ENCODE measurements at regions not wholly inside any gene's neighbourhood (a gene's known extent, or its start where the extent isn't known, plus 50 kb on each side); places are given as distances from the start of the nearest gene placed in this dataset.

GRCh38 chr18:41331661-41332060 lies 623.4 kb upstream of the PIK3C3 start:
- intact Hi-C loops (cut with DNase I) = no loop called here
- no peaks in the 10 kb centered on the region for H3K9me3 ChIP-seq (ENCODE audit: control insufficient read depth, low read length)
- WGBS = 88% methylated on average over 1 of the region's 1 CpG
- ATAC-seq (no peak), DNase-seq (no peak)
- H3K27me3 ChIP-seq (ENCODE audit: control insufficient read depth, insufficient read depth) = no peaks in the 10 kb centered on the region
- no peak overlapping the region for H3K4me3 ChIP-seq (ENCODE audit: low read length)
- no peak overlapping the region for H3K27ac ChIP-seq (ENCODE audit: low read length)
- H3K4me1 ChIP-seq (ENCODE audit: control insufficient read depth, insufficient read depth, low read length) = no peaks in the 10 kb centered on the region

- H3K9me3 ChIP-seq (ENCODE audit: control insufficient read depth, low read length) = no peaks in the 10 kb centered on the region
- 55% methylated on average over 2 of the region's 2 CpGs for WGBS
Observed at GRCh38 chr18:41326311-41326710, 628.7 kb upstream of the PIK3C3 start.

DNA sequence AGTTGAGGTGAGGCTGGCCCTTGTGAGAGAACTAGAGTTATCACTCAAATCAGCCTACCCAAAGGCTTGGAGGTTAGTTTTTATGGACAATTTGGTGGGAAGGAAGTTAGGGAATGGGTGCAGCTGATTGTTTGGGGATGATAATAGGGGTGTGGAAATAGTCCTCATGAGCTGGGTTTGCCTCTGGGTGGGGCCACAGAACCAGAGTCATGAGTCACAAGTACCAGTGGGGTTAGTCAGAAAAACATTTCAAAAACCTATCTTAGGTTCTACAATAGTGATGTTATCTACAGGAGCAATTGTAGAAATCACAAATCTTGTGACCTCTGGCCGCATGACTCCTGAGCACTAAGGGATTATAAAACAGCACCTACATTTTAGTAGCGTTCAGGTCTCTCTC lies 630.1 kb upstream of the PIK3C3 start:
- no peak for DNase-seq
- 88% methylated on average over 2 of the region's 2 CpGs for WGBS
- H3K27me3 ChIP-seq (ENCODE audit: control insufficient read depth, insufficient read depth) = no peaks in the 10 kb centered on the region
- no peak overlapping the region for H3K4me3 ChIP-seq (ENCODE audit: low read length)
- H3K27ac ChIP-seq (ENCODE audit: low read length) = no peak overlapping the region
- ATAC-seq = no peak
- no peaks in the 10 kb centered on the region for H3K9me3 ChIP-seq (ENCODE audit: control insufficient read depth, low read length)
- intact Hi-C loops (cut with DNase I) = no loop called here
- no peaks in the 10 kb centered on the region for H3K4me1 ChIP-seq (ENCODE audit: control insufficient read depth, insufficient read depth, low read length)

More at GRCh38 chr18:41326311-41326710, 628.7 kb upstream of the PIK3C3 start:
- intact Hi-C loops (cut with DNase I) = no loop called here
- no peak for DNase-seq
- no peak overlapping the region for H3K27ac ChIP-seq (ENCODE audit: low read length)
- H3K4me3 ChIP-seq (ENCODE audit: low read length) = no peak overlapping the region
- no peaks in the 10 kb centered on the region for H3K27me3 ChIP-seq (ENCODE audit: control insufficient read depth, insufficient read depth)
- ATAC-seq = no peak
- no peaks in the 10 kb centered on the region for H3K4me1 ChIP-seq (ENCODE audit: control insufficient read depth, insufficient read depth, low read length)

DNA sequence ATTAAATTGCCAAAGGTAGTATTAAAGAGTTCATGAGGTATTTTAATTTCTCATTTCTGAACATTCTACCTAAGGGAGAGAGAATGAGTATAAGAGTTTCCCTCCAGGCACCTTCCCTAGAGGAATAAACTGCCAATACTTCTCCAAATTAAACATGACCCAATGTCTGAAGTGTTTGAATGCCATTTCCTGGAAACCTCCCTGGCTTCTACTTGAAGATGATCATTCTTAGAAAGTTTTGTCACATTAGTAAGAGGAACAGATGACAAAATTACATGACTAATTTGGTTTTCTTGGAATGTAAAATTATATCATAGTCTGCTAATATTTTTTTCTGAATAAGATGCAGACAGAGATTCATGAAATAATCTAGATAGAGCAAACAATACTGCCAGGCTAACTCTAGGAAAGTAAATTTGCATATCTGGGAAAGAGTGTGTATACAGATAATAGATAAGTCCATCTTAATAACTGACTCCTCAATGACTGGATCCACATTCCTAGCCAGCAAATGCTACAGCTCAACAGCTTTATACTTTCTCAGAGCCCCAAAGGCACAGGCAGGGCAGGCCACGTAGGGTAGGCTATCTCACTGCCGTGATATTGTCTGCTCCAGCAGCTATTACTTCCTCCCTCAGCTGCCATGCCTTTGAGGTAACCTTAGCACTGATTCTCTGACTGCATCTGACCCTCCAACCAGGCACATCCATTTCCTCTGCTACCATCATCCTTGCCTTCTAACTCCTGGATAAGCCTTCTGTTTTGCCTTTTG lies 630.8 kb upstream of the PIK3C3 start:
- 65% methylated on average over 2 of the region's 2 CpGs for WGBS

DNA sequence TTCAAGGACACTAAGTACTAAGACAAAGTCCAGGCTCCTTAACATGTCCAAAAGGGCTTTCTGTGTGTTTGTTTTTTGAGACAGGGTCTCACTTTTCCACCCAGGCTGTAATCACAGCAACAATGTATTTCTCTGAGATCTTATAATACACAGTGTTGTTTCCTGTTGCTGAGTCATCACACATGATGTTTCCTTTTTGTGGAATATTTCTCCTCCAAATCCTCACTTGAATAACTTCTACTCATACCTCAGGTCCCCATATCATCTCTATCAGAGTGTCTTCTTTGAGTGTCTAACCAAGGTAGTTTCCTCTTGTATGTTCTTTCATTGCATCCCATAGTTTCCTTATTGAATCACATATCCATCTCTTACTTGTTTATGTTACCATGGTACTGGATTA lies 632.0 kb upstream of the PIK3C3 start:
- Histone ChIP-seq H3K4me3 (ENCODE audit: low read length) (no peak overlapping the region), H3K9me3 (ENCODE audit: control insufficient read depth, low read length) (no peaks in the 10 kb centered on the region), H3K27me3 (ENCODE audit: control insufficient read depth, insufficient read depth) (no peaks in the 10 kb centered on the region), H3K27ac (ENCODE audit: low read length) (no peak overlapping the region), H3K4me1 (ENCODE audit: control insufficient read depth, insufficient read depth, low read length) (no peaks in the 10 kb centered on the region)
- intact Hi-C loops (cut with DNase I) = no loop called here
- ATAC-seq = no peak
- no peak for DNase-seq

More for the DNA sequence above, 630.8 kb upstream of the PIK3C3 start:
- Histone ChIP-seq H3K27ac (ENCODE audit: low read length) (no peak overlapping the region), H3K4me3 (ENCODE audit: low read length) (no peak overlapping the region), H3K9me3 (ENCODE audit: control insufficient read depth, low read length) (no peaks in the 10 kb centered on the region), H3K27me3 (ENCODE audit: control insufficient read depth, insufficient read depth) (no peaks in the 10 kb centered on the region), H3K4me1 (ENCODE audit: control insufficient read depth, insufficient read depth, low read length) (no peaks in the 10 kb centered on the region)
- no peak for ATAC-seq
- DNase-seq = no peak
- intact Hi-C loops (cut with DNase I) = no loop called here

DNA sequence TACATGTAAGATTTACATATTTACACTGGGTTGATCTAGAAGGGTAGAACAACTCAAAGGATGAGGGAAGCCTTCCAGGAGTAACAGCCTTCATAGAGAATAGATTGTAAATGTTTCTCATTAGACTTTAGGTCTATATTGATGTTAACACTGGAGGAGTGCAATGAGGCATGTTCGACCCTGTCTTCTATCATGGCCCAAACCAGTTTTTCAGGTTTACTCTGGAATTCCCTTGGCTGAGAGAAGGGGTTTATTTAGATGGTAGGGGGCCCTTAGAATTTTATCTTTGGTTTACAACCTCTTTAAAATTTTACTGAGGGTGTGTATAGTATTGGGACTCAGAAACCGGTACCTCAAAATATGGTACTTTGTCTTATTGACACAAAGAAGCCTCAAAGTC lies 634.9 kb upstream of the PIK3C3 start:
- Histone ChIP-seq H3K27ac (ENCODE audit: low read length) (no peak overlapping the region), H3K9me3 (ENCODE audit: control insufficient read depth, low read length) (no peaks in the 10 kb centered on the region), H3K27me3 (ENCODE audit: control insufficient read depth, insufficient read depth) (no peaks in the 10 kb centered on the region), H3K4me1 (ENCODE audit: control insufficient read depth, insufficient read depth, low read length) (no peaks in the 10 kb centered on the region), H3K4me3 (ENCODE audit: low read length) (no peak overlapping the region)
- no peak for DNase-seq
- intact Hi-C loops (cut with DNase I) = no loop called here
- 89% methylated on average over 2 of the region's 2 CpGs for WGBS
- ATAC-seq = no peak

DNA sequence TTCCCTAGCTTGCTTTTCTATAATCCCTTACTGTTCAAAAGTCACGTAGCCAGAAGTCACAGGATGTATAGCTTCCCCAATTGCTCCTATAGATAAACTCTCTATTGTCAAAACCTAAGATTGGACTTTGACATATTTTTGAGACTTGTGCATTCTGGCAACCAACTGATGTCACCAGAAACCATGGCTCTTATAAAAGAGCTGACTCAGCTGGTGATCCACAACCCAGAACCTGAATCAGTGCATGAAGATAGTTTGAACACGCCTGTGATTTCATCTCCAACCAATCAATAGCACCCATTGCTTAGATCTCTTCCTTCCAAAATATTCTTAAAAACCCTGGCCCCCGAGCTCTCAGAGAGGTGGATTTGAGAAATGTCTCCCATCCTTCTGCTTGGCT lies 639.9 kb upstream of the PIK3C3 start:
- DNase-seq (no peak), ATAC-seq (no peak)
- Histone ChIP-seq H3K4me3 (ENCODE audit: low read length) (no peak overlapping the region), H3K27me3 (ENCODE audit: control insufficient read depth, insufficient read depth) (no peaks in the 10 kb centered on the region), H3K4me1 (ENCODE audit: control insufficient read depth, insufficient read depth, low read length) (no peaks in the 10 kb centered on the region), H3K27ac (ENCODE audit: low read length) (no peak overlapping the region), H3K9me3 (ENCODE audit: control insufficient read depth, low read length) (no peaks in the 10 kb centered on the region)
- 66% methylated on average over 3 of the region's 3 CpGs for WGBS
- intact Hi-C loops (cut with DNase I) = no loop called here

GRCh38 chr18:41311571-41312547 lies 643.2 kb upstream of the PIK3C3 start:
- WGBS = 68% methylated on average over 3 of the region's 3 CpGs
- intact Hi-C loops (cut with DNase I) = no loop called here
- H3K9me3 ChIP-seq (ENCODE audit: control insufficient read depth, low read length) = no peaks in the 10 kb centered on the region
- DNase-seq = no peak
- no peak overlapping the region for H3K4me3 ChIP-seq (ENCODE audit: low read length)
- H3K27ac ChIP-seq (ENCODE audit: low read length) = no peak overlapping the region
- H3K27me3 ChIP-seq (ENCODE audit: control insufficient read depth, insufficient read depth) = no peaks in the 10 kb centered on the region
- no peak for ATAC-seq
- no peaks in the 10 kb centered on the region for H3K4me1 ChIP-seq (ENCODE audit: control insufficient read depth, insufficient read depth, low read length)

DNA sequence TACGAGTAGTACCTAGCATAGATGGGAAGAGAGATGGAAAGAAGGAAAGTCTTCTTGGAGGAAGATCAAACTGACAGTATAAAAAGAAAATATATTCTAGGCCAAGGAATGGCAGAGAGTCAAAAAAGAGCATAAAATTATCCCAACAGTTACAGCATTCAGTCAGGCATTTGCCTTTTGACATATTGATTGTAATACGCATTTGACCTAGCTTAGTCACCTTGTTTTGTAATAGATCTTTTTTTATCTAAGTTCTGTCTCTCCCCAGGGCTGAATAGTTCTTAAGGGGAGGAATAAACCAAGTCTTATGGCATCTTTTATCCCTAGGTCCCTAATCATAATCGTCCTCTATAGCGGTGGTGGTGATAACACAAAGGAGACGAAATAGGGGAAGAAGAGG lies 657.3 kb upstream of the PIK3C3 start:
- DNase-seq (no peak), ATAC-seq (no peak)
- 80% methylated on average over 5 of the region's 5 CpGs for WGBS

DNA sequence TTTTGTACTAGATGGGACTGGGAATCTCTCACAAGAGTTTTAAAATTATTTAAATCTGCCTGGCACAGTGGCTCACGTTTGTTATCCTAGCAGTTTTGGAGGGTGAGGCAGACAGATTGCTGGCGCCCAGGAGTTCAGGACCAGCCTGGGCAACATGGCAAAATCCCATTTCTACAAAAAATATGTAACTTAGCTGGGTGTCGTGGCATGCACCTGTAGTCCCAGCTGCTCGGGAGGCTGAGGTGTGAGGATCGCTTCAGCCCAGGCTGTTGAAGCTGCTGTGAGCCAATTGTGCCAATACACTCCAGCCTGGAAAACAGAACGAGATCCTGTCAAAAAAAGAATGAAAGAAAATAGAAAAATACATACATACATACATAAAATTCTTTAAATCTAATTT lies 685.7 kb upstream of the PIK3C3 start:
- ATAC-seq = no peak
- 83% methylated on average over 6 of the region's 6 CpGs for WGBS
- no peaks in the 10 kb centered on the region for H3K27me3 ChIP-seq (ENCODE audit: control insufficient read depth, insufficient read depth)

More for the DNA sequence above, 657.3 kb upstream of the PIK3C3 start:
- Histone ChIP-seq H3K4me3 (ENCODE audit: low read length) (no peak overlapping the region), H3K27me3 (ENCODE audit: control insufficient read depth, insufficient read depth) (no peaks in the 10 kb centered on the region), H3K4me1 (ENCODE audit: control insufficient read depth, insufficient read depth, low read length) (no peaks in the 10 kb centered on the region), H3K9me3 (ENCODE audit: control insufficient read depth, low read length) (no peaks in the 10 kb centered on the region), H3K27ac (ENCODE audit: low read length) (no peak overlapping the region)
- intact Hi-C loops (cut with DNase I) = no loop called here

GRCh38 chr18:41268271-41268670 lies 686.8 kb upstream of the PIK3C3 start:
- Histone ChIP-seq H3K27ac (ENCODE audit: low read length) (no peak overlapping the region), H3K4me3 (ENCODE audit: low read length) (no peak overlapping the region), H3K9me3 (ENCODE audit: control insufficient read depth, low read length) (no peaks in the 10 kb centered on the region), H3K4me1 (ENCODE audit: control insufficient read depth, insufficient read depth, low read length) (no peaks in the 10 kb centered on the region), H3K27me3 (ENCODE audit: control insufficient read depth, insufficient read depth) (no peaks in the 10 kb centered on the region)
- intact Hi-C loops (cut with DNase I) = no loop called here
- 82% methylated on average over 2 of the region's 2 CpGs for WGBS
- ATAC-seq (no peak), DNase-seq (no peak)

More for the DNA sequence above, 685.7 kb upstream of the PIK3C3 start:
- no peak overlapping the region for H3K4me3 ChIP-seq (ENCODE audit: low read length)
- DNase-seq = no peak
- no peaks in the 10 kb centered on the region for H3K4me1 ChIP-seq (ENCODE audit: control insufficient read depth, insufficient read depth, low read length)
- intact Hi-C loops (cut with DNase I) = no loop called here
- no peak overlapping the region for H3K27ac ChIP-seq (ENCODE audit: low read length)
- H3K9me3 ChIP-seq (ENCODE audit: control insufficient read depth, low read length) = no peaks in the 10 kb centered on the region
